Putamen (tissue), 1 donor: ENCODE measurements at regions not wholly inside any gene's neighbourhood (a gene's known extent, or its start where the extent isn't known, plus 50 kb on each side); places are given as distances from the start of the nearest gene placed in this dataset.
A peak's percentile ranks its signal among the peaks of the same experiment; 100 is the strongest.
"Not testable (repeated sequence)": the region's sequence is repeated elsewhere in the genome, so short reads cannot be mapped to it uniquely, and the experiment has no call there.

Experiments used
- DNase-seq: peaks from one replicate; pipeline ENCODE4 v3.0.0-alpha.2; 2016; ENCODE audit warnings: low spot score

DNA sequence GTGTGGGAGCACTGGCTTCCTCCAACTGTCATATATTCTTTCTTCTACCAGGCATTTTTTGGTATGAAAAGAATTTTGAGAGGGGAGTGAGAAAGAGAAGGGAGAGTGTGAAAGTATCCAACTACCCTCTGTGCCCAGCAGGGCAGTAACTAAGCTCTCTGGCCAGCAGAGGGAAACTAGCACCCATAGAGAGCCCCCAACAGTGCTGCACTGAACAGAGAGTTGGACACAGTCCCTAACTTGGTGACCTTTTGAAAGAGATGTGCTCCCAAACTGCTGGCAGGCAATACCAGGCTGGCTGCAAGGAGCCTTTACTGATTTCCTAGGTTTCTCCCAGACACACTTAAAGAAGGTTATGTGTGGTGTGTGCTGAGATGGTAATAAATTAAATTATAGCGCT, 118.8 kb upstream of the PBX1 start:
- DNase-seq, result peak; percentile 5

DNA sequence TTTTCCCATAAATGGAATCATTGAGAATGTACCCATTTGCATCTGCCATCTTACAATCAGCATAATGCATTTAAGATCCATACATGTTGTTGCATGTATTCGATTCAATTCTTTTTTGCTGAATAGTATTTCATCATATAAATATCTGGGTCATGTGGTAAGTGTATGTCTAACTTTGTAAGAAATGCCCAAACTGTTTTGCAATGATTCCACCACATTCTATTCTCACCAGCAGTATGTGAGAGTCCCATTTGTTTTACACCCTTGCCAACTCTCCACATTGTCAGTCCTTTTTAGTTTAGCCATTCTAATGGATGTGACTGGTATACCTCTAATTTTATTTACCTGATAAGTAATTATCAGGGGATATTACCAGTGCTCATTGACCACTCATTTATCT, 115.8 kb upstream of the PBX1 start:
- DNase-seq, result no peak

DNA sequence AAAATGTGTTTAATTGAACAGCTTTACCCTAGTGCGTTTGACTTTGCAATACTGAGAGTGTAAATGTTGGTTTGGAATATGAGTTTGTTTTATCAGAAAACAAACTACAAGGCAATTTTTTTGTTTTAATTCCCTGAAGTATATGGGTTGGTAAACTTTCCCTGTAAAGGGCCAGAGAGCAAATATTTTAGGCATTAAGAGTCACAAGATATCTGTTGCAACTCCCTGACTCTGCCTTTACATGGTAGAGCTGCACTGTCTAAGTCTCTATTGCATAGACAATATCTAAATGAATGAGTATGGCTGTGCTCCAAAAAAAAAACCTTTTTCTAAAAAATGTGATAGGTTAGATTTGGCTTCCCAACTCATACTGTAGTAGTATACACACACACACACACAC, 115.1 kb upstream of the PBX1 start:
- no peak for DNase-seq

DNA sequence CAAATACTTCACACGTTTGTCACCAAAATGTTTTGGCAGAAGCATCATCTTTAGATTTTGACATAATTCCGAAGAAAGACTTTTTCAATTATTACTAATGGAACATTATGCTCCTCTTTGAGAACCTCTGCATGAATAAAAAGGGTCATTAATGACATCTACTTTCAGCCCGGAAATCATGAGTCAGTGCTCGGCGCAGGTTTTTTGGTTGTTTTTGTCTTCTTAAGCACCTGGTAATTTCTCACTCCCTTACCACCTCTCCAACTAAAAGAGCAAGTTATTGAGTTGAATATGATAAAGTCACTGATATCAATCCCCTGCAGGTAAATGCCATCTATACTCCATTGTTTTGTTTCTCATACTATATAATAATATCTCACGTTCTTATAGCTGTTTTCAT, 113.0 kb upstream of the PBX1 start:
- DNase-seq, result peak; percentile 7

GRCh38 chr1:164452549-164452948, 106.4 kb upstream of the PBX1 start:
- DNase-seq, result no peak

- DNase-seq, result no peak
These were observed 102.7 kb upstream of the PBX1 start for GRCh38 chr1:164456272-164456671.

GRCh38 chr1:164459176-164459575, 99.8 kb upstream of the PBX1 start:
- DNase-seq, result not testable (repeated sequence)

- DNase-seq, result no peak
These were observed 93.0 kb upstream of the PBX1 start for GRCh38 chr1:164466001-164466421.

- no peak for DNase-seq
These were observed 92.6 kb upstream of the PBX1 start for GRCh38 chr1:164466429-164466828.

DNA sequence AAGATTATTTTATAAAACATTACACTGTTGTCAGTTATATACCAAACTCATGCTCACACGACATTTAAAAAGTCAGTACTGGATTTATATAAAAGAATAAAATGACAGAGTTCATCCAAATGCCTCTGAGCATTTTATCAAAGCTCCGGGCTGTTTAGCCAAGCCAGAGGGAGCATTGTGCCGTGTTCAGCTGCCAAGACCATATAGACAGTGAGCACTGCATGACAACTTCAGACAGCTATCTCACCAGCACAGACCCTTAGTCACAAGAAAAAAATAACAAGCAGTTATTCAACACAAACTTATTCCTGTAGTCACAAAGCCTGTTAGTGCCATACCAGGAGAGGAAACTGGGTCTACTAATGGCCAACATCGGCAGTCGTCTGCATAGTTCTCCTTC, 88.0 kb upstream of the PBX1 start:
- no peak for DNase-seq

DNA sequence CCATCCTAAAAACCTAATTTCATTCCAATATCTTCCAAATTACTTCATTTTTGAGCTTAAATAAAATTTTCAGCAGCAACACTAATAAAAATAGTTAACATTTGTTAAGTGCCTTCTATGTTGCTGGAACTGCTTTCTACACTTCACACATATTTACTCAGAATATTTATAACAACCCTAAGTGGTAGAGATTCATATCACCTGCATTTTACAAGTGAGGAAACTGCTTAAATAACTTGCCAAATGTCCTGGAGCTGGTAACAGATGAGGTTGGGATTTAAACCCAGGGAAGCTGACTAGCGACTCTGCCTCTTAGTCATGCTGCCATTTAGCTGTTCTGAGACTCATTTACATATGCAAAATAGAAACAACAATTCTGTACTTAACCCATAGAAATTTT, 86.1 kb upstream of the PBX1 start:
- DNase-seq, result no peak

- DNase-seq, result no peak
These were observed 85.4 kb upstream of the PBX1 start for GRCh38 chr1:164473544-164473943.

DNA sequence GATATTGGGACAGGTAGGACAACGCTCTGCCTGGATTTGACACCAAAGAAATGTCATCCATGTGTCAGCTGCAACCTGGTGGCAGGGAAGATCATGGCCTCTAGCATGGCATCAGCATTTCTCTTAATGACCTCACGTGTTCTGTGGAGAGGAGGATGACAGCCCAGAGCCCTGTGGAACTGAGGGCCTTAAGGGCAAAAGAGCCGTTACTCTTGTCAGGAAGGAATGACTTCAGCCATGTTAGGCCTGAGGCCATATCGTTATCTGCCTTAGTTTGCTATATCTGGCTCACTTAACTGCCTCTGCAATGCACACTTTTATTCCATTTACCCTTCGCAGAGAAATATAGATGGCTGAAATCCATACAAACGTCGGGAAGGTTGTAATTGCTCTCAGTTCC, 83.2 kb upstream of the PBX1 start:
- DNase-seq, result no peak

DNA sequence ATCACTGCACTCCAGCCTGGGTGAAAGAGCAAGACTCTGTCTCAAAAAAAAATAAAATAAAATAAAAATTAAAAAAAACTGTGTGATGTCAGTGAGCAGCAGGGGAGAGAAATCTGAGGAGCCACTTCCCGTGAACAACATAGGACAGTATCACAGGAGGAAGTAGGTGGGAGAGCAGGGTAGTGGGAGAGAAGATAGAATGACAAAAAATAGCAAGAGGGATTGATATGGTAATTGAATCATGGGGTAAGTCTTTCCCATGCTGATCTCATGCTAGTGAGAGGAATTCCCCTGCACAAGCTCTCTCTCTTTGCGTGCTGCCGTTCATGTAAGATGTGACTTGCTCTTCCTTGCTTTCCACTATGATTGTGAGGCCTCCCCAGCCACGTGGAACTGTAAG, 81.6 kb upstream of the PBX1 start:
- DNase-seq, result no peak

DNA sequence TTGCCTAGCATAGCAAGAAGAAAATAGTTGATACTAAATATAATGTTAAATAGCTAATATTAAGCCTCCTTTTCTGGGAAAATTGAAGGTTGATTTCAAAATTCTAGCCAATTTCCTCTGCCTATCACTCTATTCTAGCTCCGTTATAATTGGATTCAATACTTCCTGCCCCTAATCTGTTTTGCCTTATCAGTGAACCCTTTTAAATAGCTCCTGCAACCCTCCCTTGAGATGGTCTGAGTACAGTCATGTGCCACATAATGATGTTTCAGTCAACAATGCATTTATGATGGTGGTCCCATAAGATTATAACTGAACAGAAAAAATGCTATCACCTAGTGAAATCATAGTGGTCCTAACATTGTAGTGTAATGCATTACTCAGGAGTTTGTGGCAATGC, 79.7 kb upstream of the PBX1 start:
- DNase-seq, result no peak

- DNase-seq, result no peak
These were observed 78.6 kb upstream of the PBX1 start for GRCh38 chr1:164480285-164480907.

DNA sequence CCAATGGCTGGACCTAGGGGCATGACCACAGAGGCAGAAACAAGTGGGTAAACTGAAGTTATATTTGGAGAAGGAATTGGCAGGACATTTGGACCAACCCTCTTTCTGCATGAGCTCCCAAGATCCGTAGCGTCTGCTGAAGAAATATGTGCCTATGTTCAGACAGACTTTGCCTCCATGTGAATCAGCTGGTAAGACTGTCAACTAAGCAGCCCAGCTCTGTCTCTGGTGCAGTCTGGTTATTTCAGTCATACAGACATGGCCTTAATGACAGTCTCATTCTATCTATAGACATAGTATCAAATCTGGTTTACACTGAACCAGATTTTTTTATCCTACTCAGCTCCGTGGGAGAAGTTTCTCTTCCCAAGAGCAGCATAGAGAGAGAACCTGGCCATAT, 63.1 kb upstream of the PBX1 start:
- DNase-seq, result no peak

- DNase-seq, result no peak
These were observed 60.2 kb upstream of the PBX1 start for GRCh38 chr1:164498792-164499191.

- no peak for DNase-seq
These were observed 54.2 kb upstream of the PBX1 start for GRCh38 chr1:164504749-164505148.
